PFSK-1 (cell line): ENCODE measurements at regions not wholly inside any gene's neighbourhood (a gene's known extent, or its start where the extent isn't known, plus 50 kb on each side); places are given as distances from the start of the nearest gene placed in this dataset.

Experiments used
- POLR2AphosphoS5 ChIP-seq: IDR thresholded peaks from 2 replicates; pipeline ENCODE4 v1.6.1; 2012; ENCODE audit warnings: low read depth, mild to moderate bottlenecking, control low read depth, low read length, moderate library complexity
- REST ChIP-seq, 2 experiments: IDR thresholded peaks; 2 replicates each; pipeline versions ENCODE4 v1.6.1 to v1.8.0; 2011 to 2012; ENCODE audit warnings: low read depth in 2 of 2, low read length in 2 of 2, control low read depth in 1 of 2, inconsistent platforms in 1 of 2, mild to moderate bottlenecking in 1 of 2, moderate library complexity in 1 of 2; ENCODE audit not compliant: insufficient read depth in 1 of 2
- SIN3A ChIP-seq: IDR thresholded peaks from 2 replicates; pipeline ENCODE4 v1.6.1; 2012; ENCODE audit warnings: mild to moderate bottlenecking, low read length, moderate library complexity, borderline replicate concordance; ENCODE audit not compliant: insufficient read depth

- TF ChIP-seq REST (IDR thresholded peaks at IDR 0.05; ENCODE audit: insufficient read depth in 1 of 2, low read depth in 2 of 2, low read length in 2 of 2) (no peak), SIN3A (no peak), POLR2AphosphoS5 (no peak)
Measured at GRCh38 chr5:42963412-42963811, 76.7 kb downstream of the ANXA2R start.
